KMS-11 (cell line): ENCODE measurements at regions not wholly inside any gene's neighbourhood (a gene's known extent, or its start where the extent isn't known, plus 50 kb on each side); places are given as distances from the start of the nearest gene placed in this dataset.

Source experiments
- H2AFZ ChIP-seq: fragments of 200-600 bp; sonication (generic); 2 replicates; pipeline ENCODE4 v1.6.1; 2016; ENCODE audit warnings: antibody characterized with exemption, mixed run types, low read depth
- H3K27ac ChIP-seq: fragments of 200-600 bp; sonication (generic); 2 replicates; pipeline ENCODE4 v1.6.1; 2016; ENCODE audit warnings: mild to moderate bottlenecking, mixed run types
- H3K27me3 ChIP-seq: fragments of 200-600 bp; sonication (generic); 2 replicates; pipeline ENCODE4 v1.6.1; 2017; ENCODE audit warnings: mild to moderate bottlenecking, low read depth, mixed run types, moderate library complexity; ENCODE audit not compliant: insufficient read depth
- H3K36me3 ChIP-seq: fragments of 200-600 bp; sonication (generic); 2 replicates; pipeline ENCODE4 v1.6.1; 2017; ENCODE audit warnings: mild to moderate bottlenecking, mixed run types; ENCODE audit not compliant: insufficient read depth
- H3K4me1 ChIP-seq: fragments of 200-600 bp; sonication (generic); 2 replicates; pipeline ENCODE4 v1.6.1; 2016; ENCODE audit warnings: mild to moderate bottlenecking, low read depth, mixed run types; ENCODE audit not compliant: poor library complexity, severe bottlenecking
- H3K4me2 ChIP-seq: fragments of 200-600 bp; sonication (generic); 2 replicates; pipeline ENCODE4 v1.7.0; 2016; ENCODE audit warnings: mild to moderate bottlenecking, mixed run types
- H3K4me3 ChIP-seq: fragments of 200-600 bp; sonication (generic); IDR thresholded peaks from 2 replicates; pipeline ENCODE4 v1.6.1; 2017; ENCODE audit warnings: low read depth, low read length, mixed read lengths; ENCODE audit not compliant: insufficient read depth
- H3K79me2 ChIP-seq: fragments of 200-600 bp; sonication (generic); 2 replicates; pipeline ENCODE4 v1.6.1; 2016; ENCODE audit warnings: low read depth, mixed run types; ENCODE audit not compliant: insufficient read depth
- H3K9ac ChIP-seq: fragments of 200-600 bp; sonication (generic); 2 replicates; pipeline ENCODE4 v1.6.1; 2016; ENCODE audit warnings: mild to moderate bottlenecking, mixed run types
- H4K20me1 ChIP-seq: fragments of 200-600 bp; sonication (generic); 2 replicates; pipeline ENCODE4 v1.6.1; 2016; ENCODE audit warnings: mild to moderate bottlenecking, mixed run types; ENCODE audit not compliant: insufficient read depth
- TF ChIP-seq, protein P1 (sequence below): fragments of 200-600 bp; sonication (generic); conservative IDR thresholded peaks from 2 replicates; pipeline ENCODE4 v1.6.1; 2017; ENCODE audit warnings: low read depth, mild to moderate bottlenecking, antibody characterized with exemption, low read length, moderate library complexity, mixed read lengths

DNA sequence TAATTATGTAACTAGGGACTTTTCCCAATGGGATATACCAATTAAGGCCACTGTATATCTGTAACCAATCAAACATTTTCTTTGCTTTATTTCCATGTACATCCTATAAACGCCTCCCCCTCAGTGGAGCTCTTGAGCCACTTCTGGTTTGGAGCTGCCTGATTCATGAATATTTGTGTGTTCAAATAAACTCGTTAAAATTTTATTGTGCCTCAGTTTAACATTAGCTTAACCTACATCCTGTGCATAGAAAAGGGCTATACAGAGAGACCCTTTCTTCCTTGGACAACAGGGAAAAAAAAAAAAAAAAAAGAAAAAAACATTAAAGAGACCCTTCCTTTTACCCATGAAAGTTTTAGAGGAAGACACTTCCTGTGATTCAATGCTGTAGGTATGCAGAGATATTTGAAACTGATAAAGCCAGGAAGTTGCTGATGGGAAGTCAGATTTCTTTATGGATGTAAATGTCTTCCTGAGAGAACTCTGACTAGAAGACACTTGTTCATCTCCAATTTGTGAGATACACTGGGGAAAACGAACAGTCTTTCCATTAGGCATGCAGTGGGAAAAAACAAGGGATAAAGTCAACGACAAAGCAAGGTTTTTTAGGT, 614.6 kb upstream of the SOX11 start:
- Histone ChIP-seq H3K4me1 (no peaks in the 10 kb centered on the region), H3K9ac (no peak overlapping the region), H3K27me3 (no peaks in the 10 kb centered on the region), H4K20me1 (no peaks in the 10 kb centered on the region), H3K36me3 (no peaks in the 10 kb centered on the region), H3K27ac (no peak overlapping the region), H3K4me3 (no peak overlapping the region), H2AFZ (no peak overlapping the region), H3K4me2 (no peak overlapping the region), H3K79me2 (no peaks in the 10 kb centered on the region)
- TF ChIP-seq, protein P1, sequence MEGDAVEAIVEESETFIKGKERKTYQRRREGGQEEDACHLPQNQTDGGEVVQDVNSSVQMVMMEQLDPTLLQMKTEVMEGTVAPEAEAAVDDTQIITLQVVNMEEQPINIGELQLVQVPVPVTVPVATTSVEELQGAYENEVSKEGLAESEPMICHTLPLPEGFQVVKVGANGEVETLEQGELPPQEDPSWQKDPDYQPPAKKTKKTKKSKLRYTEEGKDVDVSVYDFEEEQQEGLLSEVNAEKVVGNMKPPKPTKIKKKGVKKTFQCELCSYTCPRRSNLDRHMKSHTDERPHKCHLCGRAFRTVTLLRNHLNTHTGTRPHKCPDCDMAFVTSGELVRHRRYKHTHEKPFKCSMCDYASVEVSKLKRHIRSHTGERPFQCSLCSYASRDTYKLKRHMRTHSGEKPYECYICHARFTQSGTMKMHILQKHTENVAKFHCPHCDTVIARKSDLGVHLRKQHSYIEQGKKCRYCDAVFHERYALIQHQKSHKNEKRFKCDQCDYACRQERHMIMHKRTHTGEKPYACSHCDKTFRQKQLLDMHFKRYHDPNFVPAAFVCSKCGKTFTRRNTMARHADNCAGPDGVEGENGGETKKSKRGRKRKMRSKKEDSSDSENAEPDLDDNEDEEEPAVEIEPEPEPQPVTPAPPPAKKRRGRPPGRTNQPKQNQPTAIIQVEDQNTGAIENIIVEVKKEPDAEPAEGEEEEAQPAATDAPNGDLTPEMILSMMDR = no peak

DNA sequence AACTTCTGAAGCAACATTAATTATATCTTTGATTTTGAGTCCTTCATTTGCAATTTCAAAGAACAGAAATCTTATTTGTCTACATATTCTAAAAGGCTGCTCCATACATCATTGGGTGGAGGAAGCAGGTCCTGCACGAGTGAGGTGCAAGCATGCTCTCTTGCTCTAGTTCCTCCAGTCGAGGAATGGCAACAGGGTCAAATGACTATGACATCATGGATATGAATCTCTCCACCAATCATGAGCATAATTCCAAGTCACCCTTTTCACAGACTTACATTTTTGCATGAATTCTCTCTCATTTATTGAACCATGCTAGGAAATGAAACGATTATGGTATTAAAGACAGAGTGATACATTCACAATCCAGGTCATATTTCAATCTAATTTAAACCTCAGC, 608.8 kb upstream of the SOX11 start:
- Histone ChIP-seq H3K27me3 (no peaks in the 10 kb centered on the region), H3K9ac (no peak overlapping the region), H3K36me3 (no peaks in the 10 kb centered on the region), H3K79me2 (no peaks in the 10 kb centered on the region), H3K4me2 (no peak overlapping the region), H3K27ac (no peak overlapping the region), H2AFZ (no peak overlapping the region), H3K4me1 (no peaks in the 10 kb centered on the region), H4K20me1 (no peaks in the 10 kb centered on the region), H3K4me3 (no peak overlapping the region)
- TF ChIP-seq, protein P1 = no peak

GRCh38 chr2:5089409-5089808, 602.8 kb upstream of the SOX11 start:
- H2AFZ ChIP-seq = no peak overlapping the region
- H3K4me2 ChIP-seq = no peak overlapping the region
- no peak overlapping the region for H3K27ac ChIP-seq
- TF ChIP-seq, protein P1 = no peak
- H3K36me3 ChIP-seq = no peaks in the 10 kb centered on the region
- H3K9ac ChIP-seq = no peak overlapping the region
- no peak overlapping the region for H3K4me3 ChIP-seq
- H3K79me2 ChIP-seq = no peaks in the 10 kb centered on the region
- H3K4me1 ChIP-seq = no peaks in the 10 kb centered on the region
- H3K27me3 ChIP-seq = no peaks in the 10 kb centered on the region
- no peaks in the 10 kb centered on the region for H4K20me1 ChIP-seq

DNA sequence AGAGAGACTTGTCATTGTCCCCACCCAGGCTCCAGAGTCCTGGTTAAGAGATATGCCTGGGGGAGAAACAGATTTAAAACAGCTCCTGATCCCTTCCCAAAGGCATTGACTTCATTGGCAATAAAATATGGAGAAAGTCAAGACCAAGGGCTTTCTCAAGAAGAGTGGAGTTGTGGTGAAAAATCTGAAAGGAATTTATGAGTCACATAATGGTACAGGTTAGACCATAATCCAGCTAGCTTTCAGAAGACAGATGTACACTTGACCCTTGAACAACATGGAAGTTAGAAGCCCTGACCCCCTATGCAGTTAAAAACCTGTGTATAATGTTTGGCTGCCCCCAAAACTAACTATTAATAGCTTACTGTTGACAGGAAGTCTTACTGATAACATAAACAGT, 599.1 kb upstream of the SOX11 start:
- Histone ChIP-seq H3K4me1 (no peaks in the 10 kb centered on the region), H3K36me3 (no peaks in the 10 kb centered on the region)

More for the DNA sequence above, 599.1 kb upstream of the SOX11 start:
- no peak overlapping the region for H3K9ac ChIP-seq
- H4K20me1 ChIP-seq = no peaks in the 10 kb centered on the region
- H3K4me3 ChIP-seq = no peak overlapping the region
- H3K79me2 ChIP-seq = no peaks in the 10 kb centered on the region
- H3K27me3 ChIP-seq = no peaks in the 10 kb centered on the region
- H2AFZ ChIP-seq = no peak overlapping the region
- no peak overlapping the region for H3K4me2 ChIP-seq
- H3K27ac ChIP-seq = no peak overlapping the region
- TF ChIP-seq, protein P1 = no peak
